H1 (cell line): ENCODE measurements at regions not wholly inside any gene's neighbourhood (a gene's known extent, or its start where the extent isn't known, plus 50 kb on each side); places are given as distances from the start of the nearest gene placed in this dataset.

Experiments used
- CHD1 ChIP-seq: IDR thresholded peaks from 2 replicates; pipeline ENCODE4 v1.6.1; 2012; ENCODE audit warnings: low read depth, low read length, improper control_type of control experiment
- TCF12 ChIP-seq: IDR thresholded peaks from 2 replicates; pipeline ENCODE4 v1.6.1; 2011; ENCODE audit warnings: low read depth, mild to moderate bottlenecking, low read length

DNA sequence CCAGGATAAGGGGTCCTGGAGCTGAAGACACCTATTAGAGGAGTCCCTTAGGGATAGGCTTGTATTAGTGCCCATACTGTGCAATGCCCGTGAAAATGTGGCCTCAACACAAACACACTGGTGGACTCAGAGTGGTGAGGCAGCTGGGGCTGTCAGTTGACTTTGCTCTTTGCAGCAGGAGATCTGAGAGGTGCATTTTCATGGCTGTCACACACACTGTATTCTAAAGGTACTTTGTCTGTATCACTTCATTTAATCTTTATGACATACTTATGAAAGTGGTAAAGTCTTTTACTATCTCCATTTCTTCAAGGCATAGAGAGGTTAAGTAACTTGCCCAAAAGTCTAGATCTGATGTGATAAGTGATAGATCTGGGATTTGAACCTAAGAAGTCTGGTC is 55.1 kb upstream of the GCFC2 start (continued):
- TF ChIP-seq TCF12 (no peak), CHD1 (no peak)
